GM12878 (cell line): ENCODE measurements at regions not wholly inside any gene's neighbourhood (a gene's known extent, or its start where the extent isn't known, plus 50 kb on each side); places are given as distances from the start of the nearest gene placed in this dataset.

Source experiments
- ATAC-seq: fragments of 200-7000 bp; cut with Tn5 transposase; 3 replicates; pipeline ENCODE4 v1.9.1; 2020; ENCODE audit warnings: mild to moderate bottlenecking, moderate library complexity
- BruUV-seq: library from RNA; stranded (reverse); fragments of 400-500 nt; replicated peaks from 2 replicates; lab custom pipeline; 2021; lab: Mats Ljungman, UMichigan
- CTCF ChIA-PET: fragments of 300-600 bp; sonication (Branson Sonifier 250); formaldehyde crosslinking; extraction: SDS; loops from one replicate; lab custom pipeline; 2021; ENCODE audit warnings: inconsistent platforms; lab: Yijun Ruan, JAX
- POLR2A ChIA-PET: fragments of 350-600 bp; formaldehyde crosslinking; extraction: SDS; loops from one replicate; lab custom pipeline; 2021; ENCODE audit warnings: inconsistent platforms; lab: Charles Lee
- RAD21 ChIA-PET: fragments of 300-600 bp; sonication (Branson Sonifier 250); formaldehyde crosslinking; loops from one replicate; lab custom pipeline; 2023; ENCODE audit warnings: antibody characterized with exemption; ENCODE audit not compliant: unreplicated experiment; lab: Charles Lee
- SMC1A ChIA-PET: fragments of 300-600 bp; sonication (Branson Sonifier 250); formaldehyde crosslinking; loops from one replicate; lab custom pipeline; 2023; ENCODE audit not compliant: unreplicated experiment, uncharacterized antibody; lab: Charles Lee
- DNase-seq: peaks from one replicate; pipeline ENCODE4 v3.0.0-alpha.2; 2011; ENCODE audit warnings: low read depth, low spot score
- FAIRE-seq: peaks from 3 replicates; lab custom pipeline; 2011; peaks lifted over from hg19 to GRCh38; lab: Jason Lieb, UNC
- H2AFZ ChIP-seq: 2 replicates; pipeline ENCODE4 v1.6.0; 2011; ENCODE audit warnings: low read depth, low read length, control low read depth; ENCODE audit not compliant: control insufficient read depth
- H3K27ac ChIP-seq: 2 replicates; pipeline ENCODE4 v1.5.1; 2011; ENCODE audit warnings: control low read depth; ENCODE audit not compliant: control insufficient read depth, insufficient read depth
- H3K27me3 ChIP-seq, 2 experiments: replicated peaks in 1 of 2; 2 replicates each; pipeline versions ENCODE4 v1.6.0 to v1.6.1; 2011; ENCODE audit warnings: low read length in 1 of 2; ENCODE audit not compliant: control insufficient read depth in 2 of 2, insufficient read depth in 2 of 2
- H3K36me3 ChIP-seq, 2 experiments: 2 replicates each; pipeline ENCODE4 v1.5.1; 2011; ENCODE audit warnings: low read length in 1 of 2; ENCODE audit not compliant: control insufficient read depth in 2 of 2, insufficient read depth in 2 of 2
- H3K4me1 ChIP-seq: 2 replicates; pipeline ENCODE4 v1.6.1; 2011; ENCODE audit warnings: mild to moderate bottlenecking, low read length, moderate library complexity, mixed read lengths; ENCODE audit not compliant: control insufficient read depth, insufficient read depth
- H3K4me2 ChIP-seq: 2 replicates; pipeline ENCODE4 v1.6.0; 2011; ENCODE audit warnings: control low read depth; ENCODE audit not compliant: control insufficient read depth, insufficient read depth
- H3K4me3 ChIP-seq: fragments of 200-600 bp; sonication (generic); 2 replicates; pipeline ENCODE4 v1.5.1; 2016
- H3K79me2 ChIP-seq: 2 replicates; pipeline ENCODE4 v1.6.0; 2011; ENCODE audit warnings: low read length; ENCODE audit not compliant: control insufficient read depth, insufficient read depth
- H3K9ac ChIP-seq: 2 replicates; pipeline ENCODE4 v1.8.0; 2011; ENCODE audit warnings: low read length, control low read depth, mixed read lengths; ENCODE audit not compliant: control insufficient read depth, insufficient read depth
- H3K9me3 ChIP-seq: replicated peaks from 3 replicates; pipeline ENCODE4 v1.5.1; 2011; ENCODE audit warnings: mild to moderate bottlenecking, low read length; ENCODE audit not compliant: control insufficient read depth, insufficient read depth
- H4K20me1 ChIP-seq: 2 replicates; pipeline ENCODE4 v1.6.0; 2011; ENCODE audit not compliant: control insufficient read depth, insufficient read depth
- ATF7 ChIP-seq: fragments of 450-650 bp; IDR thresholded peaks from 2 replicates; pipeline ENCODE4 v1.6.1; 2016; ENCODE audit warnings: low read depth, mild to moderate bottlenecking
- LARP7 ChIP-seq: fragments of 450-650 bp; IDR thresholded peaks from 2 replicates; pipeline ENCODE4 v1.6.1; 2017; ENCODE audit warnings: mild to moderate bottlenecking
- NFXL1 ChIP-seq: fragments of 450-650 bp; IDR thresholded peaks from 2 replicates; pipeline ENCODE4 v1.6.1; 2017; ENCODE audit warnings: antibody characterized with exemption, mild to moderate bottlenecking, borderline replicate concordance
- PAX5 ChIP-seq: IDR thresholded peaks from 2 replicates; pipeline ENCODE4 v1.6.1; 2011; ENCODE audit warnings: low read depth, low read length, borderline replicate concordance
- POLR2AphosphoS5 ChIP-seq: IDR thresholded peaks from 2 replicates; pipeline ENCODE4 v1.6.1; 2011; ENCODE audit warnings: mild to moderate bottlenecking, low read length, inconsistent platforms
- RELB ChIP-seq: fragments of 450-650 bp; IDR thresholded peaks from 2 replicates; pipeline ENCODE4 v1.6.1; 2017; ENCODE audit warnings: low read depth, mild to moderate bottlenecking, moderate library complexity
- REST ChIP-seq: IDR thresholded peaks from 2 replicates; pipeline ENCODE4 v1.6.1; 2012; ENCODE audit warnings: mild to moderate bottlenecking, low read depth, low read length
- SMAD1 ChIP-seq: fragments of 450-650 bp; IDR thresholded peaks from 2 replicates; pipeline ENCODE4 v1.6.1; 2018; ENCODE audit warnings: mild to moderate bottlenecking, low read depth; ENCODE audit not compliant: partially characterized antibody
- SRF ChIP-seq, 2 experiments: IDR thresholded peaks; 2 replicates each; pipeline ENCODE4 v1.6.1; 2011; ENCODE audit warnings: low read depth in 2 of 2, low read length in 2 of 2, mild to moderate bottlenecking in 1 of 2, moderate library complexity in 1 of 2
- ZBTB4 ChIP-seq: fragments of 450-650 bp; formaldehyde crosslinking; IDR thresholded peaks from 2 replicates; pipeline ENCODE4 v1.4.0; 2022; ENCODE audit warnings: mild to moderate bottlenecking, moderate library complexity
- ZNF207 ChIP-seq: fragments of 450-650 bp; IDR thresholded peaks from 2 replicates; pipeline ENCODE4 v1.6.1; 2014; ENCODE audit warnings: antibody characterized with exemption, mild to moderate bottlenecking, borderline replicate concordance
- WGBS: methylation state at CpG from one replicate; pipeline ENCODE4 v1.1.6; 2016; ENCODE audit warnings: low lambda C conversion rate; ENCODE audit not compliant: insufficient replicate concordance, insufficient coverage; ENCODE audit errors: missing lambda C conversion rate; 5-methylcytosine and 5-hydroxymethylcytosine counted together
- in situ Hi-C: fragments of 300-500 bp; cut with MboI; formaldehyde crosslinking; loops from 9 replicates; pipeline ENCODE4 v1.14.3; 2018; ENCODE audit warnings: mixed read lengths
- intact Hi-C: fragments of 100-400 bp; cut with micrococcal nuclease; formaldehyde crosslinking; loops from one replicate; pipeline ENCODE4 v1.14.2; 2022; ENCODE audit not compliant: unreplicated experiment

DNA sequence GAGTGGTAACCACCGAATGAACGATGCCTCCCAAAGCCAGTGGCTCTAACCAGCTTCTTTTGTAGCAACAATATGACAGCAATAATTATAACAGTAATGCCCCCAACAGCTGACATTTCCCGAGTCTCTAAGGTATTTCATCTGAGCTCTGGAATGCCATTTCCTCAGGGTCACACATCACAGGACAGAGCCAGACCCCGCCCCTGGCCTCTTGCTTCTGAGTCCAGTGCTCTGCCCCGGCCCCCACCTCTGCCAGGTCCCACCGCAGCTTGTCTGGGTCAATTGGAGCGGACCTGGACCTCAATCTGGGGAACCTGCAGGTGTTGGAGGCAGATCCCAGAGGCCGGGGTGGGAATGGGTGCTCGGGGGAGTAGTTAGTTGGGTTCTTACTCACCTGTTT, 63.8 kb downstream of the IGLL1 start (continued):
- no peak for TF ChIP-seq ZBTB4 (CRISPR knock-in tag)

- Histone ChIP-seq H3K36me3 (no peaks in the 10 kb centered on the region), H4K20me1 (no peaks in the 10 kb centered on the region), H3K27me3 (no peaks in the 10 kb centered on the region), H3K4me1 (no peaks in the 10 kb centered on the region), H3K4me3 (no peak overlapping the region), H3K79me2 (no peaks in the 10 kb centered on the region), H3K9ac (no peak overlapping the region), H2AFZ (no peak overlapping the region), H3K4me2 (no peak overlapping the region), H3K9me3 (no peaks in the 10 kb centered on the region), H3K27ac (no peak overlapping the region)
- RAD21 ChIA-PET = no interaction called here
- CTCF ChIA-PET = no interaction called here
- DNase-seq (no peak), ATAC-seq (no peak), FAIRE-seq (no peak)
- no peak for TF ChIP-seq ATF7
- no peak for TF ChIP-seq SMAD1
- no peak for TF ChIP-seq LARP7
- no peak for TF ChIP-seq PAX5
- no peak for TF ChIP-seq ZNF207
- TF ChIP-seq NFXL1 = no peak
- no peak for TF ChIP-seq POLR2AphosphoS5
- no peak for TF ChIP-seq REST
- no peak for TF ChIP-seq RELB
- no peak for TF ChIP-seq SRF (IDR thresholded peaks at IDR 0.05; ENCODE audit: low read depth in 2 of 2, low read length in 2 of 2)
- 40% methylated on average over 15 of the region's 15 CpGs for WGBS
- SMC1A ChIA-PET = no interaction called here
- in situ Hi-C loops (no loop called here), intact Hi-C loops (no loop called here)
- no TSS peak for BruUV-seq
- POLR2A ChIA-PET = no interaction called here
Measured at GRCh38 chr22:23514322-23515038, 65.6 kb downstream of the IGLL1 start.
